Stimulated activated CD8-positive, alpha-beta memory T cell treated with anti-CD3 and anti-CD28 coated beads, Interleukin-15, amount 100 ng/mL, for 1 hour (primary cell): ENCODE measurements at regions not wholly inside any gene's neighbourhood (a gene's known extent, or its start where the extent isn't known, plus 50 kb on each side); places are given as distances from the start of the nearest gene placed in this dataset.
"Not testable (repeated sequence)": the region's sequence is repeated elsewhere in the genome, so short reads cannot be mapped to it uniquely, and the experiment has no call there.

Experiments used
- DNase-seq: peaks from one replicate; pipeline ENCODE4 v3.0.0-alpha.2; 2020; ENCODE audit warnings: low read depth

GRCh38 chr5:157942595-157942994 is 83.7 kb upstream of the CLINT1 start:
- no peak for DNase-seq

DNA sequence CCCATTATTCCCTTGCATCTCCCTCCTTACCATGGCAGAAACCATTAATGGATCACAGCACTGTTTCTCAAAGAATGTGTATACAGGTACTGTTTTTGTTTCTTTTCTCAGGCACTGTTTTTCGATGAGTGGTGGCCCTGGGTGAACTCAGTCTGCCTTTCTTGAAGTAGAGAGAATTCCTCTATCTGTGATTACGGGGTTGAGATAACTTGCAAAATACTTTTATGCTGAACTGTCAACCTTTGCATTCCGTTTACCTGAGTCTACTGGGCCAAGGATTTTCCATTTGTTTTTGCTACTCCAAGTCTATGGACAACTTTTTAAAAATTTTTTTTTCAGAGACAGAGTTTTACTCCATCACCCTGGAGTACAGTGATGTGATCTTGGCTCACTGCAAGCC is 82.7 kb upstream of the CLINT1 start:
- DNase-seq, result no peak

- not testable (repeated sequence) for DNase-seq
Observed at GRCh38 chr5:157938101-157938500, 79.2 kb upstream of the CLINT1 start.

- DNase-seq, result not testable (repeated sequence)
Observed at GRCh38 chr5:157936776-157937501, 78.0 kb upstream of the CLINT1 start.

GRCh38 chr5:157934600-157934999 is 75.7 kb upstream of the CLINT1 start:
- no peak for DNase-seq

DNA sequence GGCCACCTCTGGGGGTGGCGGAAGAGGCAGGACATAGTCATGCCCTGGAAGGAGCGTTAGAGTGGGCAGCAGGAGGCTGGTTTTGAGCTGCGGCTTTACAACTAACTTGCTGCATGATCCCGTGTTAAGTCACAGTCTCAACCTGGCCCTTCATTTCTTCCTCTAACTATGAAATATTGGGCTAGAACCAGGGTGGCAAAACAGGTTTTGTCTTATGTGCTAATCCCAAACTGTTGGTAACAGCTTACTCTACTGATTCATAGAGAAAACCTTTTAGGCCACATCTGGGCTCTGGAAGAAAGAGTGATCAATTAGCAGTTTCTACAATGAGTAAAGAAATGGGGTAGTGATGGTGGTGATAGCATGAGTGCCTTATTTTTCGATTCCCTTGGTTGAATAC is 74.1 kb upstream of the CLINT1 start:
- no peak for DNase-seq

GRCh38 chr5:157930710-157931109 is 71.8 kb upstream of the CLINT1 start:
- no peak for DNase-seq

- no peak for DNase-seq
Observed at GRCh38 chr5:157926977-157927376, 68.0 kb upstream of the CLINT1 start.

GRCh38 chr5:157925786-157926671 is 67.1 kb upstream of the CLINT1 start:
- no peak for DNase-seq

DNA sequence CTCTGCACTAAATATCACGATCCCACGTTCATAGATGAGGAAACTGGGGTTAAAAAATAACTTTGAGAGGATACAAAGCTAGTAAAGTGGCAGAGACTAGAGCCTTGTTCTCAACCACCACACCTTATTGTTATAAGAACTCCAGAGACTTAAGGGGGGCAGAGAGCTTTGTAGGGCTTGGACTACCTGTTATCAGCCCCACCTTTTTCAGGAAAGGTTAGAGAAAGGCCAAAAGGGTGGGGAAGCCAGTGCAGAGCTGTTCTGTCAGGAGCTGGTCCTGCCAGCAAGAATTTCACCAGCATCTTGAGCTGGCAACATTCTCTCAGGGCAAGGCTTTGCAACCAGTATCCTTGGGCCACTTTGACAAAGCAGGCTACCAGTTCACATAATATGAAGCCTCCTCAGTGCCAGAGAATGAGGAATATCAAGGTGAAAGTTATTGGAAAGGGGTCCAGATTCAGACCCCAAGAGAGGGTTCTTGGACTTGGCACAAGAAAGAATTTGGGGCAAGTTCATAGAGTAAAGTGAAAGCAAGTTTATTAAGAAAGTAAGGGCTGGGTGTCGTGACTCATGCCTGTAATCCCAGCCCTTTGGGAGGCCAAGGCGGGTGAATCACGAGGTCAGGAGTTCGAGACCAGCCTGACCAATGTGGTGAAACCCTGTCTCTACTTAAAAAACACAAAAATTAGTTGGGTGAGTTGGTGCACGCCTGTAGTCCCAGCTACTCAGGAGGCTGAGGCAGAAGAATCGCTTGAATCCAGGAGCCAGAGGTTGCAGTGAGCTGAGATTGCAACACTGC is 66.2 kb upstream of the CLINT1 start:
- DNase-seq, result no peak

GRCh38 chr5:157924490-157924889 is 65.5 kb upstream of the CLINT1 start:
- DNase-seq, result no peak

- no peak for DNase-seq
Observed at GRCh38 chr5:157923765-157924164, 64.8 kb upstream of the CLINT1 start.

GRCh38 chr5:157922026-157922425 is 63.1 kb upstream of the CLINT1 start:
- no peak for DNase-seq

DNA sequence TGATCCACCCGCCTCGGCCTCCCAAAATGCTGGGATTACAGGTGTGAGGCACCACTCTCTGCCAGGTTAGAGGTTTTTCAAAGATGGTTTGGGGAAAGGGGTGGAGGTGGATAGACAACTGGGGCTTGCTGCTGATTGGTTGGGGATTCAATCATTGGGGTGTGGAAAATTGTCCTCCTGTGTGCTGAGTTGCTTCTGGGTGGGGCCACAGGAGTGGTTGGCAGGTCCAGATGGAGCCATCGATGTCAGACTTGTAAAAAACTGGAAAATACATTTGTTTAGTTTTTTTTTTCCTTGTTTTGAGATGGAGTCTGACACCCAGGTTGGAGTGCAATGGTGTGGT is 61.9 kb upstream of the CLINT1 start:
- no peak for DNase-seq

- DNase-seq, result no peak
Observed at GRCh38 chr5:157918811-157919742, 60.1 kb upstream of the CLINT1 start.

DNA sequence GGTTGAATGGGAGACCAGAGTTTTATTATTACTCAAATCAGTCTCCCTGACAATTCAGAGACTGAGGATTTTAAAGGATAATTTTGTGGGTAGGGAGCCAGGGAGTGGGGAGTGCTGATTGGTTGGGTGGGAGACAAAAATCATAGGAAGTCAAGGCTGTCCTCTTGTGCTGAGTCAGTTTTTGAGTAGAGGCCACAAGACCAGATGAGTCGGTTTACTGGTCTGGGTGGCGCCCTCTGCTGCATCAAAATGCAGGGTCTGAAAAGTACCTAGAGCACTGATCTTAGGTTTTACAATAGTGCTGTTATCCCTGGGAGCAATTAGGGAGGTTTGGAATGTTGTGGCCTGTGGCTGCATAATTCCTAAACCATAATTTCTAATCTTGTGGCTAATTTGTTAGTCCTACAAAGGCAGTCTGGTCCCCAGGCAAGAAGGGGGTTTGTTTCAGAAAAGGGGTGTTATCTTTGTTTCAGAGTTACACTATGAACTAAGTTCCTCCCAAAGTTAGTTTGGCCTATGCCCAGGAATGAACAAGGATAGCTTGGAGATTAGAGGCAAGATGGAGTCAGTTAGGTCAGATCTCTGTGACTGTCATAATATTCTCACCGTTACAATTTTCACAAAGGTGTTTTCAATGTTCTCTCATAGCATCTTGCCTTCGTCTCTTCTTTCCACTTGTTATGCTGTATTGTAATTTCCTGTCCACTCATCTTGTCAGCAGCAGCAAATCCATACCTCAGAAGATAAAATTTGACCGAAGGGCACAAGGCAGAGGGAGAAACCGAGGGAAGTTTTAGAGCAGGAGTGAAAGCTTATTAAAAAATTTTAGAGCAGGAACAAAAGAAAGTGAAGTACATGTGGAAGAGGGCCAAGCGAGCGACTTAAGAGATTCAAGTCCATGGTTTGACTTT is 59.2 kb upstream of the CLINT1 start:
- DNase-seq, result peak; percentile 28

- DNase-seq, result no peak
Observed at GRCh38 chr5:157917491-157917890, 58.5 kb upstream of the CLINT1 start.

DNA sequence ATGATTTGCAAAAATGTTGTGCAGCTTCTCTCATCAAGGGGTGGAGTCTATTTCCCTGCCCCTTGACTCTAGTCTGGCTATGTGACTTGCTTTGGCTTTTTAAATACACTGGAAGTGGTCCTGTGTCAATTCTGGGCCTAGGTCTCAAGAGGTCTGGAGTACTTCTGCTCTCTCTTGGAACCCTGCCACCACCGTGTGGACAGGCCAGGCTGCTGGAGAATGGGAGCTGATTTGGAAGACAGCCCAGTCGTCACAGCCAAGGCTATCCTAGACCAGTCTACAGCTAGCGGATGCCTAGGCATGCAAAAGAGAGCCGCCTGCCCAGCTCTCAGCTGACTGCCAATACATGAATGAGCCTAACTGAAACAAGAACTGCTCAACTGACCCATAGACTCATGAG is 56.7 kb upstream of the CLINT1 start:
- DNase-seq, result no peak

- no peak for DNase-seq
Observed at GRCh38 chr5:157914151-157914788, 55.3 kb upstream of the CLINT1 start.

- DNase-seq, result no peak
Observed at GRCh38 chr5:157913575-157913974, 54.6 kb upstream of the CLINT1 start.
